ENCODE measurements at regions not wholly inside any gene's neighbourhood (a gene's known extent, or its start where the extent isn't known, plus 50 kb on each side); places are given as distances from the start of the nearest gene placed in this dataset.

DNA sequence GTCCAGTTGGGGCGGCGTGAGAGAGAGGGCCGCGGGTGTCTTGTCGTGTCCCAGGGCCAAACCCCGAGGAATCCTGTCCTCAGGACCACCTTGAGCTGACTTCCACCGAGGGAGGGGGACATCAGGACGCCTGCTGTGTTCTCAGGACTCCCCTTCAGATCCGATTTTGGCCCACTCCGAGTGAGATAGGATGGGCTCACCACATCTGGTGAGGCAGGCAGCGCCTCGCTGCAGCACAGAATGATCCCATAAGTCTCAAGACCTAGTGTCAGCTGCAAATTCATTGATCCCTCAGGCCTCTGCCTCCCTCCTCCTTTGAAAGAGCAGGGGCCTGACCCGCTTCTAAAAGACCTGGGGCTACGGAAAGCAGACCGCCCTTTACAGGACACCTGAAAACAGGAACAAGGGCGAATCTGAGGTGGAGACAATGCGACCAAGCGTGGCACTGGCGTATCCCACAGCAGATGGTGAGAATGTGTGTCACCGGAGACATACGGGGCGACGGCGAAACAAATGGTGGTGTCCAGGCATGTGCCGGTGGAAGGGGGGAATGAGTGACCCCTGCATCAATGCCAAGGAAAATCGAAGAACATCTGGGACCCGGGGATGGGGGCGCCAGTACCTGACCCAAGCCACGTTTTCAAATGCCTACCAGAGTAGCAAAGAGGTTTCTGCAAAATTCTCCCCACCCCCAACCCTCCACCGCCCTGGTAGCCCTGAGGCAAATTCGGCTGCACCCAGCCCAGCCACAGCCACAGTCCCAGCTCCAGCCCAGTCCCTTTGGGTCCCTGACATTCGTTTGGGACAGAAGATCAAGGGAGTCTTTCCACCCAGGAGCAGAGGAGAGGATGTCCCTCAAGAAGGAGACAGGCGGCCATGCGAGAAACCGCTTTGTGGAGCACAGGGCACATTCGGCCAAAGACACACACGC is 162.1 kb upstream of the ZNF337 start:
- no peak for TF ChIP-seq TAF1 (IDR thresholded peaks at IDR 0.05; ENCODE audit: low read depth)
- TF ChIP-seq, protein P1, sequence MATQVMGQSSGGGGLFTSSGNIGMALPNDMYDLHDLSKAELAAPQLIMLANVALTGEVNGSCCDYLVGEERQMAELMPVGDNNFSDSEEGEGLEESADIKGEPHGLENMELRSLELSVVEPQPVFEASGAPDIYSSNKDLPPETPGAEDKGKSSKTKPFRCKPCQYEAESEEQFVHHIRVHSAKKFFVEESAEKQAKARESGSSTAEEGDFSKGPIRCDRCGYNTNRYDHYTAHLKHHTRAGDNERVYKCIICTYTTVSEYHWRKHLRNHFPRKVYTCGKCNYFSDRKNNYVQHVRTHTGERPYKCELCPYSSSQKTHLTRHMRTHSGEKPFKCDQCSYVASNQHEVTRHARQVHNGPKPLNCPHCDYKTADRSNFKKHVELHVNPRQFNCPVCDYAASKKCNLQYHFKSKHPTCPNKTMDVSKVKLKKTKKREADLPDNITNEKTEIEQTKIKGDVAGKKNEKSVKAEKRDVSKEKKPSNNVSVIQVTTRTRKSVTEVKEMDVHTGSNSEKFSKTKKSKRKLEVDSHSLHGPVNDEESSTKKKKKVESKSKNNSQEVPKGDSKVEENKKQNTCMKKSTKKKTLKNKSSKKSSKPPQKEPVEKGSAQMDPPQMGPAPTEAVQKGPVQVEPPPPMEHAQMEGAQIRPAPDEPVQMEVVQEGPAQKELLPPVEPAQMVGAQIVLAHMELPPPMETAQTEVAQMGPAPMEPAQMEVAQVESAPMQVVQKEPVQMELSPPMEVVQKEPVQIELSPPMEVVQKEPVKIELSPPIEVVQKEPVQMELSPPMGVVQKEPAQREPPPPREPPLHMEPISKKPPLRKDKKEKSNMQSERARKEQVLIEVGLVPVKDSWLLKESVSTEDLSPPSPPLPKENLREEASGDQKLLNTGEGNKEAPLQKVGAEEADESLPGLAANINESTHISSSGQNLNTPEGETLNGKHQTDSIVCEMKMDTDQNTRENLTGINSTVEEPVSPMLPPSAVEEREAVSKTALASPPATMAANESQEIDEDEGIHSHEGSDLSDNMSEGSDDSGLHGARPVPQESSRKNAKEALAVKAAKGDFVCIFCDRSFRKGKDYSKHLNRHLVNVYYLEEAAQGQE (IDR thresholded peaks at IDR 0.05; ENCODE audit: borderline replicate concordance), result no peak
